Ramos (cell line): ENCODE measurements at regions not wholly inside any gene's neighbourhood (a gene's known extent, or its start where the extent isn't known, plus 50 kb on each side); places are given as distances from the start of the nearest gene placed in this dataset.

Experiments used
- in situ Hi-C: fragments of 300-500 bp; cut with MboI; formaldehyde crosslinking; loops from one replicate; pipeline ENCODE4 v1.14.3; 2022; ENCODE audit warnings: low sequenced_read_pairs; ENCODE audit not compliant: unreplicated experiment

- in situ Hi-C loops: no loop called here
These were observed 180.6 kb downstream of the FOXO1 start for GRCh38 chr13:40485611-40486517.

GRCh38 chr13:40486518-40487163, 179.8 kb downstream of the FOXO1 start:
- in situ Hi-C loops: no loop called here

GRCh38 chr13:40488869-40489391, 177.5 kb downstream of the FOXO1 start:
- in situ Hi-C loops: no loop called here

GRCh38 chr13:40490086-40490758, 176.2 kb downstream of the FOXO1 start:
- in situ Hi-C loops: no loop called here

- in situ Hi-C loops: no loop called here
These were observed 173.9 kb downstream of the FOXO1 start for GRCh38 chr13:40492511-40492910.

GRCh38 chr13:40494513-40494912, 171.9 kb downstream of the FOXO1 start:
- in situ Hi-C loops: no loop called here

- in situ Hi-C loops: no loop called here
These were observed 171.4 kb downstream of the FOXO1 start for GRCh38 chr13:40494946-40495620.

GRCh38 chr13:40495621-40496001, 170.8 kb downstream of the FOXO1 start:
- in situ Hi-C loops: no loop called here

GRCh38 chr13:40496035-40496810, 170.2 kb downstream of the FOXO1 start:
- in situ Hi-C loops: no loop called here

GRCh38 chr13:40498461-40498860, 168.0 kb downstream of the FOXO1 start:
- in situ Hi-C loops: no loop called here

GRCh38 chr13:40502236-40502635, 164.2 kb downstream of the FOXO1 start:
- in situ Hi-C loops: no loop called here

GRCh38 chr13:40503011-40503410, 163.4 kb downstream of the FOXO1 start:
- in situ Hi-C loops: no loop called here

GRCh38 chr13:40503966-40504591, 162.4 kb downstream of the FOXO1 start:
- in situ Hi-C loops: no loop called here

- in situ Hi-C loops: no loop called here
These were observed 161.8 kb downstream of the FOXO1 start for GRCh38 chr13:40504641-40505040.

- in situ Hi-C loops: no loop called here
These were observed 161.2 kb downstream of the FOXO1 start for GRCh38 chr13:40505196-40505595.
